K562 (cell line): ENCODE measurements at regions not wholly inside any gene's neighbourhood (a gene's known extent, or its start where the extent isn't known, plus 50 kb on each side); places are given as distances from the start of the nearest gene placed in this dataset.

ENCODE experiments used
- CHD4 ChIP-seq: fragments of 200-600 bp; sonication (generic); IDR thresholded peaks from 3 replicates; pipeline ENCODE4 v1.6.1; 2012; ENCODE audit warnings: low read depth, mild to moderate bottlenecking, mixed read lengths, low read length, inconsistent platforms; ENCODE audit not compliant: insufficient read depth, insufficient replicate concordance, poor library complexity, severe bottlenecking
- GATA2 ChIP-seq: sonication (generic); formaldehyde crosslinking; IDR thresholded peaks from 2 replicates; pipeline ENCODE4 v1.4.0; 2020; ENCODE audit warnings: mild to moderate bottlenecking, missing genetic modification reagents
- POLR2AphosphoS2 ChIP-seq: IDR thresholded peaks from 2 replicates; pipeline ENCODE4 v1.6.1; 2012; ENCODE audit warnings: low read length, improper control_type of control experiment
- PTBP1 ChIP-seq: fragments of 200-400 bp; formaldehyde crosslinking; IDR thresholded peaks from 2 replicates; pipeline ENCODE4 v1.6.1; 2017; ENCODE audit warnings: low read depth, low read length
- RFX5 ChIP-seq: IDR thresholded peaks from 2 replicates; pipeline ENCODE4 v1.6.1; 2011; ENCODE audit warnings: low read depth, mild to moderate bottlenecking, improper control_type of control experiment, low read length
- SNIP1 ChIP-seq: fragments of 450-650 bp; IDR thresholded peaks from 2 replicates; pipeline ENCODE4 v1.7.1; 2017; ENCODE audit warnings: low read depth, mild to moderate bottlenecking
- STAT5B ChIP-seq: fragments of 250-450 bp; sonication (Bioruptor Pico); IDR thresholded peaks from 2 replicates; pipeline ENCODE4 v1.8.0; 2021; ENCODE audit warnings: mild to moderate bottlenecking, inconsistent platforms
- TBP ChIP-seq: optimal IDR thresholded peaks from 2 replicates; pipeline ENCODE3; 2011; ENCODE audit warnings: low read depth, low read length, improper control_type of control experiment
- ZNF282 ChIP-seq: sonication (generic); formaldehyde crosslinking; IDR thresholded peaks from 2 replicates; pipeline ENCODE4 v1.8.1; 2023; ENCODE audit warnings: missing genetic modification reagents
- TF ChIP-seq, protein P1 (sequence below): fragments of 450-650 bp; IDR thresholded peaks from 2 replicates; pipeline ENCODE4 v1.6.1; 2016; ENCODE audit warnings: low read depth
- TF ChIP-seq, protein P2 (sequence below): fragments of 450-650 bp; IDR thresholded peaks from 2 replicates; pipeline ENCODE4 v1.6.1; 2018; ENCODE audit not compliant: partially characterized antibody
- TF ChIP-seq, protein P3 (sequence below): sonication (generic); formaldehyde crosslinking; IDR thresholded peaks from 2 replicates; pipeline ENCODE4 v1.8.0; 2022; ENCODE audit warnings: missing genetic modification reagents, mild to moderate bottlenecking, borderline replicate concordance
- TF ChIP-seq, protein P4 (sequence below), 3 experiments: IDR thresholded peaks in 2 of 3; conservative IDR thresholded peaks in 1 of 3; 2 replicates each; pipeline ENCODE4 v1.5.1; 2011 to 2012; ENCODE audit warnings: low read length in 3 of 3, mild to moderate bottlenecking in 3 of 3, control low read depth in 2 of 3, improper control_type of control experiment in 1 of 3, inconsistent platforms in 1 of 3, low read depth in 1 of 3, mixed read lengths in 1 of 3, moderate library complexity in 1 of 3; ENCODE audit not compliant: insufficient read depth in 2 of 3
- TF ChIP-seq, protein P5 (sequence below): fragments of 250-450 bp; sonication (Bioruptor Pico); IDR thresholded peaks from 2 replicates; pipeline ENCODE4 v1.5.0; 2020; ENCODE audit warnings: mild to moderate bottlenecking

DNA sequence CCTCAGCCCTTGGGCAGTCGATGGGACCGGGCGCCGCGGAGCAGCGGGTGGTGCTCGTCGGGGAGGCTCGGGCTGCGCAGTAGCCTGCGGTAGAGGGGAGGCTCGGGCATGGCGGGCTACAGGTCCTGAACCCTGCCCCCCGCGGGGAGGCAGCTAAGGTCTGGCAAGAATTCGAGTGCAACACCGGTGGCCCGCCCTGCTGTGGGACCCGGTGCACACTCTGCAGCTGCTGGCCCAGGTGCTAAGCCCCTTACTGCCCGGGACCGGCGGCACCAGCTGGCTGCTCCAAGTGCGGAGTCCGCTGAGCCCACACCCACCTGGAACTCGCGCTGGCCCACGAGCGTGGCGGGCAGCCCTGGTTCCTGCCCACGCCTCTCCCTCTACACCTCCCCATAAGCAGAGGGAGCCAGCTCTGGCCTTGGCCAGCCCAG lies 377.7 kb upstream of the RBMS3 start:
- TF ChIP-seq, protein P1, sequence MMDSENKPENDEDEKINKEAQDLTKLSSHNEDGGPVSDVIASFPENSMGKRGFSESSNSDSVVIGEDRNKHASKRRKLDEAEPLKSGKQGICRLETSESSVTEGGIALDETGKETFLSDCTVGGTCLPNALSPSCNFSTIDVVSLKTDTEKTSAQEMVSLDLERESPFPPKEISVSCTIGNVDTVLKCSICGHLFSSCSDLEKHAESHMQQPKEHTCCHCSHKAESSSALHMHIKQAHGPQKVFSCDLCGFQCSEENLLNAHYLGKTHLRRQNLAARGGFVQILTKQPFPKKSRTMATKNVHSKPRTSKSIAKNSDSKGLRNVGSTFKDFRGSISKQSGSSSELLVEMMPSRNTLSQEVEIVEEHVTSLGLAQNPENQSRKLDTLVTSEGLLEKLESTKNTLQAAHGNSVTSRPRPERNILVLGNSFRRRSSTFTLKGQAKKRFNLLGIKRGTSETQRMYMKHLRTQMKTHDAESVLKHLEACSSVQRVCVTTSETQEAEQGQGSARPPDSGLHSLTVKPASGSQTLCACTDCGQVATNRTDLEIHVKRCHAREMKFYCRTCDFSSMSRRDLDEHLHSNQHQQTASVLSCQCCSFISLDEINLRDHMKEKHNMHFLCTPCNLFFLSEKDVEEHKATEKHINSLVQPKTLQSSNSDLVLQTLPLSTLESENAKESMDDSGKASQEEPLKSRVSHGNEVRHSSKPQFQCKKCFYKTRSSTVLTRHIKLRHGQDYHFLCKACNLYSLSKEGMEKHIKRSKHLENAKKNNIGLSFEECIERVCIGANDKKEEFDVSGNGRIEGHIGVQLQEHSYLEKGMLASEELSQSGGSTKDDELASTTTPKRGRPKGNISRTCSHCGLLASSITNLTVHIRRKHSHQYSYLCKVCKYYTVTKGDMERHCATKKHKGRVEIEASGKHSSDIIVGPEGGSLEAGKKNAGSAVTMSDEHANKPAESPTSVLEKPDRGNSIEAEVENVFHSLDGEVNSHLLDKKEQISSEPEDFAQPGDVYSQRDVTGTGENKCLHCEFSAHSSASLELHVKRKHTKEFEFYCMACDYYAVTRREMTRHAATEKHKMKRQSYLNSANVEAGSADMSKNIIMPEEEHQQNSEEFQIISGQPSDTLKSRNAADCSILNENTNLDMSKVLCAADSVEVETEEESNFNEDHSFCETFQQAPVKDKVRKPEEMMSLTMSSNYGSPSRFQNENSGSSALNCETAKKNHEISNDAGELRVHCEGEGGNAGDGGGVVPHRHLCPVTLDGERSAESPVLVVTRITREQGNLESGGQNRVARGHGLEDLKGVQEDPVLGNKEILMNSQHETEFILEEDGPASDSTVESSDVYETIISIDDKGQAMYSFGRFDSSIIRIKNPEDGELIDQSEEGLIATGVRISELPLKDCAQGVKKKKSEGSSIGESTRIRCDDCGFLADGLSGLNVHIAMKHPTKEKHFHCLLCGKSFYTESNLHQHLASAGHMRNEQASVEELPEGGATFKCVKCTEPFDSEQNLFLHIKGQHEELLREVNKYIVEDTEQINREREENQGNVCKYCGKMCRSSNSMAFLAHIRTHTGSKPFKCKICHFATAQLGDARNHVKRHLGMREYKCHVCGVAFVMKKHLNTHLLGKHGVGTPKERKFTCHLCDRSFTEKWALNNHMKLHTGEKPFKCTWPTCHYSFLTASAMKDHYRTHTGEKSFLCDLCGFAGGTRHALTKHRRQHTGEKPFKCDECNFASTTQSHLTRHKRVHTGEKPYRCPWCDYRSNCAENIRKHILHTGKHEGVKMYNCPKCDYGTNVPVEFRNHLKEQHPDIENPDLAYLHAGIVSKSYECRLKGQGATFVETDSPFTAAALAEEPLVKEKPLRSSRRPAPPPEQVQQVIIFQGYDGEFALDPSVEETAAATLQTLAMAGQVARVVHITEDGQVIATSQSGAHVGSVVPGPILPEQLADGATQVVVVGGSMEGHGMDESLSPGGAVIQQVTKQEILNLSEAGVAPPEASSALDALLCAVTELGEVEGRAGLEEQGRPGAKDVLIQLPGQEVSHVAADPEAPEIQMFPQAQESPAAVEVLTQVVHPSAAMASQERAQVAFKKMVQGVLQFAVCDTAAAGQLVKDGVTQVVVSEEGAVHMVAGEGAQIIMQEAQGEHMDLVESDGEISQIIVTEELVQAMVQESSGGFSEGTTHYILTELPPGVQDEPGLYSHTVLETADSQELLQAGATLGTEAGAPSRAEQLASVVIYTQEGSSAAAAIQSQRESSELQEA, result no peak
- TF ChIP-seq ZNF282, result no peak
- TF ChIP-seq CHD4, result no peak
- no peak for TF ChIP-seq TBP
- TF ChIP-seq GATA2 (CRISPR knock-in tag), result no peak
- TF ChIP-seq, protein P2, sequence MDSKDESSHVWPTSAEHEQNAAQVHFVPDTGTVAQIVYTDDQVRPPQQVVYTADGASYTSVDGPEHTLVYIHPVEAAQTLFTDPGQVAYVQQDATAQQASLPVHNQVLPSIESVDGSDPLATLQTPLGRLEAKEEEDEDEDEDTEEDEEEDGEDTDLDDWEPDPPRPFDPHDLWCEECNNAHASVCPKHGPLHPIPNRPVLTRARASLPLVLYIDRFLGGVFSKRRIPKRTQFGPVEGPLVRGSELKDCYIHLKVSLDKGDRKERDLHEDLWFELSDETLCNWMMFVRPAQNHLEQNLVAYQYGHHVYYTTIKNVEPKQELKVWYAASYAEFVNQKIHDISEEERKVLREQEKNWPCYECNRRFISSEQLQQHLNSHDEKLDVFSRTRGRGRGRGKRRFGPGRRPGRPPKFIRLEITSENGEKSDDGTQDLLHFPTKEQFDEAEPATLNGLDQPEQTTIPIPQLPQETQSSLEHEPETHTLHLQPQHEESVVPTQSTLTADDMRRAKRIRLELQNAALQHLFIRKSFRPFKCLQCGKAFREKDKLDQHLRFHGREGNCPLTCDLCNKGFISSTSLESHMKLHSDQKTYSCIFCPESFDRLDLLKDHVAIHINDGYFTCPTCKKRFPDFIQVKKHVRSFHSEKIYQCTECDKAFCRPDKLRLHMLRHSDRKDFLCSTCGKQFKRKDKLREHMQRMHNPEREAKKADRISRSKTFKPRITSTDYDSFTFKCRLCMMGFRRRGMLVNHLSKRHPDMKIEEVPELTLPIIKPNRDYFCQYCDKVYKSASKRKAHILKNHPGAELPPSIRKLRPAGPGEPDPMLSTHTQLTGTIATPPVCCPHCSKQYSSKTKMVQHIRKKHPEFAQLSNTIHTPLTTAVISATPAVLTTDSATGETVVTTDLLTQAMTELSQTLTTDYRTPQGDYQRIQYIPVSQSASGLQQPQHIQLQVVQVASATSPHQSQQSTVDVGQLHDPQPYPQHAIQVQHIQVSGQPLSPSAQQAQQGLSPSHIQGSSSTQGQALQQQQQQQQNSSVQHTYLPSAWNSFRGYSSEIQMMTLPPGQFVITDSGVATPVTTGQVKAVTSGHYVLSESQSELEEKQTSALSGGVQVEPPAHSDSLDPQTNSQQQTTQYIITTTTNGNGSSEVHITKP, result no peak
- TF ChIP-seq PTBP1, result no peak
- TF ChIP-seq, protein P3, sequence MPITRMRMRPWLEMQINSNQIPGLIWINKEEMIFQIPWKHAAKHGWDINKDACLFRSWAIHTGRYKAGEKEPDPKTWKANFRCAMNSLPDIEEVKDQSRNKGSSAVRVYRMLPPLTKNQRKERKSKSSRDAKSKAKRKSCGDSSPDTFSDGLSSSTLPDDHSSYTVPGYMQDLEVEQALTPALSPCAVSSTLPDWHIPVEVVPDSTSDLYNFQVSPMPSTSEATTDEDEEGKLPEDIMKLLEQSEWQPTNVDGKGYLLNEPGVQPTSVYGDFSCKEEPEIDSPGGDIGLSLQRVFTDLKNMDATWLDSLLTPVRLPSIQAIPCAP (CRISPR knock-in tag), result no peak
- TF ChIP-seq RFX5, result no peak
- no peak for TF ChIP-seq SNIP1
- no peak for TF ChIP-seq STAT5B (CRISPR knock-in tag)
- TF ChIP-seq POLR2AphosphoS2, result no peak
- TF ChIP-seq, protein P4, sequence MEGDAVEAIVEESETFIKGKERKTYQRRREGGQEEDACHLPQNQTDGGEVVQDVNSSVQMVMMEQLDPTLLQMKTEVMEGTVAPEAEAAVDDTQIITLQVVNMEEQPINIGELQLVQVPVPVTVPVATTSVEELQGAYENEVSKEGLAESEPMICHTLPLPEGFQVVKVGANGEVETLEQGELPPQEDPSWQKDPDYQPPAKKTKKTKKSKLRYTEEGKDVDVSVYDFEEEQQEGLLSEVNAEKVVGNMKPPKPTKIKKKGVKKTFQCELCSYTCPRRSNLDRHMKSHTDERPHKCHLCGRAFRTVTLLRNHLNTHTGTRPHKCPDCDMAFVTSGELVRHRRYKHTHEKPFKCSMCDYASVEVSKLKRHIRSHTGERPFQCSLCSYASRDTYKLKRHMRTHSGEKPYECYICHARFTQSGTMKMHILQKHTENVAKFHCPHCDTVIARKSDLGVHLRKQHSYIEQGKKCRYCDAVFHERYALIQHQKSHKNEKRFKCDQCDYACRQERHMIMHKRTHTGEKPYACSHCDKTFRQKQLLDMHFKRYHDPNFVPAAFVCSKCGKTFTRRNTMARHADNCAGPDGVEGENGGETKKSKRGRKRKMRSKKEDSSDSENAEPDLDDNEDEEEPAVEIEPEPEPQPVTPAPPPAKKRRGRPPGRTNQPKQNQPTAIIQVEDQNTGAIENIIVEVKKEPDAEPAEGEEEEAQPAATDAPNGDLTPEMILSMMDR (IDR thresholded peaks at IDR 0.05 in 2 of 3, conservative IDR thresholded peaks at IDR 0.05 in 1 of 3; ENCODE audit: insufficient read depth in 2 of 3, low read depth in 1 of 3, low read length in 3 of 3), result no peak
- TF ChIP-seq, protein P5, sequence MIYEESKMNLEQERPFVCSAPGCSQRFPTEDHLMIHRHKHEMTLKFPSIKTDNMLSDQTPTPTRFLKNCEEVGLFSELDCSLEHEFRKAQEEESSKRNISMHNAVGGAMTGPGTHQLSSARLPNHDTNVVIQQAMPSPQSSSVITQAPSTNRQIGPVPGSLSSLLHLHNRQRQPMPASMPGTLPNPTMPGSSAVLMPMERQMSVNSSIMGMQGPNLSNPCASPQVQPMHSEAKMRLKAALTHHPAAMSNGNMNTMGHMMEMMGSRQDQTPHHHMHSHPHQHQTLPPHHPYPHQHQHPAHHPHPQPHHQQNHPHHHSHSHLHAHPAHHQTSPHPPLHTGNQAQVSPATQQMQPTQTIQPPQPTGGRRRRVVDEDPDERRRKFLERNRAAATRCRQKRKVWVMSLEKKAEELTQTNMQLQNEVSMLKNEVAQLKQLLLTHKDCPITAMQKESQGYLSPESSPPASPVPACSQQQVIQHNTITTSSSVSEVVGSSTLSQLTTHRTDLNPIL, result no peak
